ENCODE measurements at regions not wholly inside any gene's neighbourhood (a gene's known extent, or its start where the extent isn't known, plus 50 kb on each side); places are given as distances from the start of the nearest gene placed in this dataset.

GRCh38 chr1:173426057-173426456 lies 51.1 kb upstream of the PRDX6 start:
- TF ChIP-seq RCOR1 (IDR thresholded peaks at IDR 0.05; ENCODE audit: insufficient replicate concordance, low read length) (no peak), FOS (IDR thresholded peaks at IDR 0.05; ENCODE audit: low read depth, low read length) (no peak)
- TF ChIP-seq, protein P1, sequence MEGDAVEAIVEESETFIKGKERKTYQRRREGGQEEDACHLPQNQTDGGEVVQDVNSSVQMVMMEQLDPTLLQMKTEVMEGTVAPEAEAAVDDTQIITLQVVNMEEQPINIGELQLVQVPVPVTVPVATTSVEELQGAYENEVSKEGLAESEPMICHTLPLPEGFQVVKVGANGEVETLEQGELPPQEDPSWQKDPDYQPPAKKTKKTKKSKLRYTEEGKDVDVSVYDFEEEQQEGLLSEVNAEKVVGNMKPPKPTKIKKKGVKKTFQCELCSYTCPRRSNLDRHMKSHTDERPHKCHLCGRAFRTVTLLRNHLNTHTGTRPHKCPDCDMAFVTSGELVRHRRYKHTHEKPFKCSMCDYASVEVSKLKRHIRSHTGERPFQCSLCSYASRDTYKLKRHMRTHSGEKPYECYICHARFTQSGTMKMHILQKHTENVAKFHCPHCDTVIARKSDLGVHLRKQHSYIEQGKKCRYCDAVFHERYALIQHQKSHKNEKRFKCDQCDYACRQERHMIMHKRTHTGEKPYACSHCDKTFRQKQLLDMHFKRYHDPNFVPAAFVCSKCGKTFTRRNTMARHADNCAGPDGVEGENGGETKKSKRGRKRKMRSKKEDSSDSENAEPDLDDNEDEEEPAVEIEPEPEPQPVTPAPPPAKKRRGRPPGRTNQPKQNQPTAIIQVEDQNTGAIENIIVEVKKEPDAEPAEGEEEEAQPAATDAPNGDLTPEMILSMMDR (conservative IDR thresholded peaks at IDR 0.05; ENCODE audit: low read depth, low read length) = no peak

All from IMR-90 (cell line).